ENCODE measurements at regions not wholly inside any gene's neighbourhood (a gene's known extent, or its start where the extent isn't known, plus 50 kb on each side); places are given as distances from the start of the nearest gene placed in this dataset.

DNA sequence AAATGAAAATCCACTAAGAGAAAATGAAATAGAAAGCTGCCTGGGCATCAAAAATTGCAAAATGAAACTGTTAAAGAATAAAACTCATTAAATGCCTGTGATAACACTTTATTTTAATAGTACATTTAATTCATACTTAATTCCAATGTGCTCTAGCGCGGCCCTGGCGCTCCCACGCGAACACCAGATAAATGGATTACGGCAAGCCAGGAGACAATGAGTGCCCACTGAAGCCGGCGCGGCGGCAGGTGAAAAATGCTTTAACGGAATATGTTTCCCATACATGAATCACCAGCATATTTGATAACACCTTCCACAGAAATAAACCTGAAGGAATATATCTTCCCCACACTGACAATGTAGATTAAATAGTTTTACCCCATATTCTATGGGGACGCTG, 245.5 kb downstream of the RBFOX3 start:
- DNase-seq = no peak

DNA sequence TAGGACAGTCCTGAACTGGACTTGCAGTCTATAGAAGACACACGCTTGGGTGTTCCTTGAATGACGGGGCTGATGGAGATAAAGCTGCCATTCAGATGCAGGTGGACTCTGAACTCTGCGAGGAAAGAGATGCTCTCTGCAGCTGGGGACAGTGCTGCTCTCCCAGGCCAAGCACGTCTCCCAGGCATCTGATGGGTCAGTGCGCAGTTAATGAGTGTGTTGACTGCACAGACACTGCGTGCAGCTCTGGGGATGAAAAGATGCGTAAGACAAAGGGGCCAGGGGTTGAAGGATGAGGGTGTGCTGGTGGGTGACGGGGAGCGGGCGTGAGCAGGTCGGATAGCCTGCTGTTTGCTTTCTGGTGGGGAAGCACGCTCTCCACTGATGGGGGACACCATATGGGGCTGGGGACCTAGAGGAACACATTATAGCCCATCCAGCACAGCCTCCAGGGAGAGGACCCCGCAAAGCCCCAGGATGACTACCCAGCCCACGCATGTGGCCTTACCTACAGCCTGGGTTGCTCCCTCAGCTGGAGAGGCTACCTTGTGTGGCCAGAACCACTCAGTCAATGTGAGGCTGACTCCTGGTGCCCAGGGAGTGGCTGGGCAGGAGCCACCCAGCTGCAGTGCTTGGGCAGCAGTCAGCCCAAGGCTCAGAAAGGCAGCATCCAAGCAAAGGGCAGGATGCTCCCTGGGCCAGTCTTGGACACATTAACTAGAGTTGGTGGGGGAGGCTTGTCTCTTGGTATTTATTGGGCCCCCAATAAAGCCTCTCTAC, 246.3 kb downstream of the RBFOX3 start:
- DNase-seq = no peak

DNA sequence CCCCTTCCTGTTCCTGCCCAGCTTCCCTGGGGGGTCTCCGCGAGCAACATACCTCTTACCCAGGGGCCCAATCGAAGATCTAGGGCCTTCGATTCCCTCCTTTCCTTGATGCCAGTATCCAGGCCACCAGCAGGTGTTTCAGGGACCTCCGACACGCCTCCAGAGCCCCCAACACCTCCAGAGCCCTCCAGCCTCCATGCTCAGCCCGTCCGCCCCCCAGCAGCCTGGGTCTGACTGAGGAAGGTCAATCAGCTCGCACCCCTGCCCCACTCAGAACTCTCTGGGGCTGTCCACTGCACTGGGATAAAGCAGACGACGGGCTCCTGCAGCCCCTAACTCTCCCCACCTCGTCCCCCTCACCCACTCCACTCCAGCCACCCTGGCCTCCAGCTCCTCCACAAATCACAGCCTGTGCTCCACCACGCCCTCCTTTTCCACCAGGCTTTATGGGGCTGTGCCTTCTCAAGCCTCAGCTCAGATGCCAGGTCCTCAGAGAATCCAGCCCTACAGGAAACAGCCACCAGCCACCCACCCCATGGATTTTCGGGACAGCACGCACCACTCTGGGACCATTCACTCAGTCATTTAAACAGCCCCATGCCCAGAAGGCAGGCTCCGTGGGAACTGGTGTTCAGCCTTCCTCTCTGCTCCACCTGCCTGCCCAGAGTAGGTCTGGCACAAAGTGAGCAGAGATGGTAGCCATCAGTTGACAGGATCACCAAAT, 247.1 kb downstream of the RBFOX3 start:
- no peak for DNase-seq

DNA sequence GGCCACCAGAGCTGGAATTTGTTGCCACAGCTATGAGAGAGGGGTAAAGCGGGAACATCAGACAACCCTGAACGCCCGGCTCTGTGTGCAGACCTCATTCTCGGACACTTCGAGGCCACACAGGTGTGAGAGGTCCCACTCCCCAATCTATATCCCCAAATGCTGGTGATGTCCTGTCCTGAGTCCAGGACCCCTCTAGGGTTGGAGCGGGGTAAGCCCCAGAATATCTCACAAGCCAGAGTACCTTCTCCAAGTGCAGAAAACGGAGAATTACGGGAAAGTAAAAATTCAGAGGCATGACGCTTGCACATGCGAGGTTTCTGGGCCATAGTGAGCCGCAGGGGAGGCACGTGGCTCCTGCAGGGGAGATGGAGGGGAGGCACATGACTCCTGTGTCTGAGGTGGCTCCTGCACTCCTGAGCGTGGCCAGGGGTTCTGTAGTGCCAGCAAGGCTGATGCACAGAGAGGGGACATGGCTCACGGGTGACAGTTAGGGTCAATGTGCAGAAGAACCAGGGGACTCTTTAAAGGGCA, 248.0 kb downstream of the RBFOX3 start:
- DNase-seq = no peak

DNA sequence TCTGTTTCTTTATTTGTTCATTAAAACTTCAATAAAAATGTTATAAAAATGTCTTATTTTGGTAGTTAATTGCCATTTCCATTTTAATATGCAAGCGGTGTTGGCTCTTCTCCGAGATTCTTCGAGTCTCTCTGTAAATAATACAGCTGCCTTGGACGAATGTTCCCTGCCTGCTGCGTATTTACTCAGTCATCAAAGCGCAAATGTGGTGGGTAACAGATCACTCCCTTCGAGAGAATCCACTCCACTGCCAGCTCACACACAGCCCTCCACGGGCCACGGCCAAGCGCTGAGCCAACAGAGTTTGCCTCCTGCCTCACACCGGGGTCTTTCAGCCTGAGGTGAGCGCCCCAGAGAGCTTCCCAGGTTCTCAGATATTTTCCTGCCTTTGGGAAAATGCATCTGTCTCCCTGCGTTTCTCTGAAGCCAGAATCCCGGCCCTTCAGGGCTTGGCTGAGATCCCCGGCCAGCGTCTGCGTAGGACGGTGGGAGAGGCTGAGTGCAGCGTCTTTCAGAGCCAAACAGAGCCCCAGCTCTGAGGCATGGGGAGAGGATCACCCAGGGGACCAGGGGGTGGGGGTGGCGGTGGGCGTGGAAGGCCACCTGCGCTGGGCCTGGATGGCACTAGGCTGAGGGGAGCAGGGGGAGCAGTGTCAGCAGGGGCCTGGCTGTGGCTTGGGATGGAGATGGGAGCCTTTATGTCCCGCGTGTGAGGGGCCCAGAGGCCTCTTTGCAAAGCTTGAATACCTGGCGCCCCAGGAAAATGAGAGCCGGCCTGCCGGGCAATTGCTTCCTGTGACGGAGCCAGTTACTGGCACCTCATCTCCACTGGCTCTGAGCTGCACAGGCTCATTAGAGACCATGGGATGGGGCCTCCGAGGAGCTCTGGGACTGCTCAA, 248.7 kb downstream of the RBFOX3 start:
- no peak for DNase-seq

DNA sequence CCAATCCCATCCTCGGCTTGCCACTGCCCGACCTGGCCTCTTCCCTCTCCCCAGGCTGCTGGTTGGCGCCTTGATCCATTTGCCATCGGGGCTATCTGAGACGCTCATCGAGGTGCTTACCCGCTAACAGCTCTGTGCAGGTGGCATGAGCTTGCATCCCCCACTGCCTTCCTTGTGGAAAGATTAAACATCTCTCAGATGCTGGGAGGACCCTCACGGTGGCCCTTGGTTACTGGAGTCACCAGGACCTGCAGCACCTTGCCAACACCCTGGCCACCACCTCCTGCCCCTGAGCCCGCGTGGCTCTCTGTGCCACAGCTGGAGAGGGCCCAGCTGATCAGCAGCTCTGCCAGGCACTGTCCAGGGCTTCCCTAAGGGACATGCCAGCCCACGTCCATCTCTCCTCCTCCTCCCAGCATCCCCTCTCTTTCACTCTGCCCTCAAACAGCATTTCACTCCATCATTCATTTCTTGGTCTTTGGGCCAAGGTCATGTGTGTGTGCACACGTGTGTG, 249.6 kb downstream of the RBFOX3 start:
- DNase-seq = no peak

DNA sequence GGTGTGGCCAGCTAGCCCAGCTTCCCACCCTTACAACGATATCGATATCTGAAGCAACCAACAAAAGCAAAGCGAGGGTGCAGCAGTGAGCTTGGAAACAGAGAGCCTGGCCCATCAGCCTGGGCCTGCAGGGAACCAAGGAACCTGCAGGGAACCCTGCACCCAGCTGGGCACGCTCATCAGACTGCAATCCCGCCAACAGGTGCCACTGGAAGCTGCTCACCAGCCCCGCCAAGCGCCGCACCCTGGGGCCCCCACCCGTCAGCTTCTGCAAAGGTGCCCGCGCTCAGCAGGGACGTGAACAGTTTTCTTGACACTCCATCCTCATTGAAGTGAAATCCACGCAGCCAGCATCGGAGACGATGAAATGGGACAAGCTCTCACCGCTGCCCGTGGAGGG, 250.7 kb downstream of the RBFOX3 start:
- DNase-seq = no peak

DNA sequence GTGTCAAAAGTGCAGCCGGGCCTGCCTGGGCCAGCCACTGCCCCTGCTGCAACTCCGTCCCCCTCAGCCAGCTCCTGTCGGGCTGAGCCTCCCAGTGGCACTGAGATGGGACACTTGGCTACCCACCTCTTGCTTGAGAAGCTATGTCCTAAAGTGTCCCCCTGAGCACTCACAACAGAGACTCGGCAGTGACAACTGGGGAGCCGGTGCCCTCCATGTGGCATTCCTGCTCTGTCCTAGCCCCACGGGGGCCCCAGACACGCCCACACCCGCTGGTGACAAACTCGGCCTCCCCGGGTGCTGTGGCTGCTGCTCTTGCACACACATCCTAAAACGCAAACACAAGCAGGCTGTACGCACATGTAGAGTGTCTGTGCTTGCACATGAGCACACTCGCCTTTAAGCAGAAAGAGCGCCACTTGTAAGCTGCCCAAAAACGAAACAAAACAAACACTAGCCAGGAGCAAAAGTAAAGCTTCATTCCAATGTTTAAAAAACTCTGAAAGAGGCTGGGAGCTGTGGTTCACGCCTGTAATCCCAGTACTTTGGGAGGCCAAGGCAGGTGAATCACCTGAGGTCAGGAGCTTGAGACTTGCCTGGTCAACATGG, 253.9 kb downstream of the RBFOX3 start:
- DNase-seq = no peak

DNA sequence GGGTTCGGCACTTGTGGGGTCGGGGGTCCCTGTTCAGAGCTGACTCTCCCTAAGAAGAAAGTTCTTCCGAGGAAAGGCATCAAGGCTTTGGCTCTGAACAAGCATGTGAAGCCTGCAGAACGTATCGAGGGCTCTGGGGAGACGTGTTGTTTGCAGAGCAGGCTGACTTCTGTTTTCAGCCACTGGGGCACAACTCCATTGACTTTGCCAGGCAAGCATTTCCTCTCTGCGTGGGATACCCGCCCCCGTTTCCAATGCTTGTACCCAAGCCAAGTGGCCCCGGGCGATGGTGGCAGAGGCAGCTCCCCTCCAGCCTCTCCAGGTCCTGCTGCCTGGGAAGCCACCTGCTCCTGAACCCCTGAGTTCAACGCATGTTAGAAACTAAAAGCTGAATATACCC, 255.7 kb downstream of the RBFOX3 start:
- DNase-seq = no peak

DNA sequence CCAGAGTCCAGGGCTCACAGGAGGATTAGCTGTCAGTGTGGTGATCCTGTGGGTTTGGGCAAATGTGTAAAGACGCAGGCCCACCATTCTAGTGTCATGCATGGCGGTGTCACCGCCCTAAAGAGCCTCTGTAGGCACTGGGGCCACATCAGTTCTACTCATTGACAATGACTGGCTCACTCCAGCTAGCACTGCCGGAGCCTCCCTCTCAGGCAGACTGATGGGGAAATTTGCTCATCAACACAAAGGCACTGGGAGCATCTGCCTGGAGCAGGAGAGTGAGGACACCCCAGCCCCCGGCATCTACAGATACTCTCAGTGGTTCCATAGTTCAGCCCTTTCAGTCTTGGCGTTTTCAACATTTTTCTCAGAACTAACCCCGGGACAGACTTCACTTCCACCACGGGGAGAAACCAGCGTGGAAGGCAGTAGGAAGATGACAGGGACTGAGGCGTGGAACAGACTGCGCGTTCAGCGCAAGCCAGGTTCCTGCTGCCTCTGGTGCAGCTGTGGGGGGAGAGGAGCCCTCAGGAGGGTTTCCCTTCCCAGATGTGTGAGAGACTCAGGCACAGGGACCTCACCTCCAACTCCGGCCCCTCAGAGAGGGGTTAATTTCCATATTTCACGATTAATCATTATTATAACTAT, 256.6 kb downstream of the RBFOX3 start:
- DNase-seq = no peak

DNA sequence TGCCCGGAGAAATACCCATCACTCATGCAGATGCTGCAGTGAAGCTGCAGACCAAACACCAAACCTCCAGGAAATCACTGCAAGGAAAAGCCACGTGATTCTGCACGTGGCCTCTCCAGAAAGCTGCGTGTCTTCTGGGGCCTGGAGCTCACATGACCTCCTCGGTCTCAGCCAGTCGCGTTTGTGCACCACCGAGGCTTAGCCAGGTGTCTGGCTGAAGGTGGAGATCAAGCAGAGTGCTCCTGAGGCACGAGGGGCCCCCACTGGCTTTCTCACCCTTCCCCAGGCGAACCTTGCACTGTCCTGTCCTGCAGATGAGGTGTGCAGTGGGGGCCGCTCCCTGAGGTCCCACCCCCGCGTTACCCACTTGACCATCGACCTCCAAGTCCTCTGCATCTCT, 257.3 kb downstream of the RBFOX3 start:
- DNase-seq = no peak

DNA sequence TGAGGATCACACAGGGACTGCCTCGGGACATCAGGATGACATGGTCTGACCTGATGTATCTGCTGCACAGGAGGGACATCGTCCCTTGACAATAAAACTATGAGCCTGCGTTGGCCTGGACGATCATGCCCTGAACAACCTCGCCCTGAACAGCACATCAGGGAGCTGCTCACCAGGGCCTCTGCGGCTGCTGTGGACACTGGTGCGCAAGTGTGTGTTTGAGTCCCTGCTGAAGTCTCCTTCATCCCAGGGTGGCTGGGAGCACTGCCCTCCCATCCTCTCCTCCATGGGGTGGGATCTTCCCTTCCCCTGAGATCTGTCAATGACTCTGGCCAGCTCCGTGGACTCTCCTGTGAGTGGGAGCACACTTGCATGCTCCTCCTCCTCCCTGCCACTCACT, 257.8 kb downstream of the RBFOX3 start:
- no peak for DNase-seq

DNA sequence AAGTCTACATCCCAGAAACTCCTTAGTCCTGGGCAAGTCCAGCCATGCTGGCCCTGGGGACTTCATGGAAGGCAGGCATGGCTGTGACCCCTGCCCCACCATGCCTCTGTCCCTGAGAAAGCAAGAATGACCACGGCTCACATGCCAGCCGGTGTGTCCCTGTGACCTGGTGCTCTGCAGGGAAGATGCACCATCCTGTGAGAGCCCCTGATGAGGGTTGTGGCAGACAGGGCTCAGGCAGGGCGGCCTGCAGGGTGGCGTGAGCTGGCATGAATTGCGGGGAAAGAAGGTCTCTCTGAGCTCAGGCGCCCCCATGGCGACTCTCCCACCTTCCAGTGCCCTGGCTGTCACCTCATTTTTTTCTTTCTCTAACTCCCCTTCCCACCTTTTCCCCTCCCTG, 260.3 kb downstream of the RBFOX3 start:
- DNase-seq = no peak

DNA sequence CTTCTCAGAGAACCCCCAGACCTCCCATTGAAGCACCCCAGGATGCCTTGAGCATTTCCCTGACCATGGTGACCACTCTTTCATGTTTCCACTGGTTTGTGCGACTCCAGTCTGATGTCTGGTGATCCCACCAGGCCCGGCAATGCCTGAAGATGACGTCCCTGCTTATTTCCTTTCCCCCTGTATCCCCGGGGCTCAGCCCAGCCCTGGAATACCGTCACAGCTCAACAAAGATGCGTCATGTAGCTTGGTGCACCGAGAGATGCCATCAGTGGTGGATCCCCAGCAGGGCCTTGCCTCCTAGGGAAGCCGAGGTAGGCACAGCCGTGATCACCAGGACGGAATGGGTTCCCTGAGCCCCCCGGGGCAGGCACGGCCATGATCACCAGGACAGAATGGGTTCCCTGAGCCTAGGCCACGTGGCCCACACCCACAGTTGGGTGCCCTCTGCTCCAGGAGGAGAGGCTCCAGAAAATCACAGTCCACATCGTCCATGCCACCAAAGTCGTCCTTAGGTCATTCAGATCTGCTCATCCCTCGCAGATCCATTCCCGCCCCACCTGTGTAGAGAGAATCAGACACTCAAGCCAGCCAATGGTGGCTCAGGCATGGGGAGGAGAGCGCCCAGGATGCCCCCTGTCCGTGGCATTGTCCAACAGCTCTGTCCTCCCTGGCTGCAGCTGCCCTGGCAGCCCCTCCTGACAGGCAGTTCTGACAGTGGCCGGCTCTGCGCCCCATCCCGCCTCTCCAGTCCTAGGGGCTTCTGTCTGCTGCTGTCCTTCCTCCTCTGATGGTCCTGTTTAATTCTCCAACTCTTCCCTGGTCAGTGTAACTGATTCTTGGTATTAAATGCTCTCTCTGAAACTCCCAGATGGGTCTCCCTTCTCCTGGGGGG, 261.1 kb downstream of the RBFOX3 start:
- no peak for DNase-seq

DNA sequence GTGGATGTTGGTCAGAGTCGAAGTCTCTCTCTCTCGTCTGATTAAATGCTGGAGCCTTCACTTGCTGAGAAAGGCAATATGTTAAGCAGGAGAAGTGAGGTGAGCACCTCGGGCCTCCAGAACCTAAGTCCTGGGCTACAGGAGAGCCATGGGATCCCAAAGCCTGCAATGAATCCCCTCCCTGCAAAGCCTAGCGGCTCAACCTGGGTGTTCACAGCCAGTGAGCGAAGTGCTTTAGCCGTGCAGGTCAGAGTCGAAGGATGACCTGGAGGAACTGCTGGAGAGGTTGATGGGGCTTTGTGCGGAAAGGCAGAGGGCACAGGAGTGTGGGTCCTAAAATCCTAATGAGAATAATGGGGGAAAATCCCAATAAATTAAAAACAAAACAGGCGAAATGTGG, 267.8 kb downstream of the ENGASE start:
- no peak for DNase-seq

DNA sequence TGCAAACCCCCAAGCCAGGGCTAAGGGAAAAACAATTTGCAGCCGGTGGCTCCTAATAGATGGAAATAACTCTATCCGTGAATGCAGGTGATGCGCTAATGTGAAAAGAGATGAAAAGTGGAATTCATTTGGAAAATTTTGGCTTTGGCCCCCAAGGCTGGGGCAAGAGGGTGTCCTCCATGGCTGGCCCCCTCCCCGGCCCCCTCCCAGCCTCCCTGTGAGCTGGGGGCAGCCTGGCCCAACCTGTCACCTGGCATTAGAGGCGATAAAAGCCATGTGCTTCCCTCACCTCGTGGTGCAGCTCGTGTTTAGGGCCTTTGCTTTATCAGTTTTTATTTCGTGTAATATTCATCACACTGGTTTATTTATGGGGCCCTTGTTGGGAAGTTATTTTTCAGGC, 267.2 kb downstream of the ENGASE start:
- DNase-seq = no peak

DNA sequence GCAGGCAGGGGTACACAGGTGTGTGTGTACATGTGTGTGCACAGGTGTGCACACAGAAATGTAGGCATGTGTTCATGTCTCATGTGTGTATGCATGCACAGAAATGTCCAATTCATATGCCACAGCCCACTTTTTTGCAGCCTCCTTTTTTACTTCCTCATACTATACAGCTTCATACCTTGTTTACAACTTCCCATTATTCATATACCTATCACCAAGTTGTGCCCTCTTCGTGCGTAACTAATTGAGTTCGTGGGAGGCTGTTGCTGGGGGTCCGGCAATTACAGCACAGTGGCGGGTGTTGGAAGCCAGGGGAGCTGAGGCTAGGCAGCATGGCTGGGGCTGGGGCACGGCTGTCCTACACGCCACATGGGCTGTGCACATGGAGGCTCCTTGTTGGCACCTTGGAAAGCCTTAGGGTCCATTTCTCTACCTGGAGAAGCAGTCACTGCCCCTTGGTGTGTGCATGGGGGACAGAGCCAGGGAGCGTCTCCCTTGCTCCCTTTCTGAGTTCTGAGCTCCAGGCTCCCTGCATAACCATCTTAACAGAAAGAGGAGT, 266.7 kb downstream of the ENGASE start:
- no peak for DNase-seq

DNA sequence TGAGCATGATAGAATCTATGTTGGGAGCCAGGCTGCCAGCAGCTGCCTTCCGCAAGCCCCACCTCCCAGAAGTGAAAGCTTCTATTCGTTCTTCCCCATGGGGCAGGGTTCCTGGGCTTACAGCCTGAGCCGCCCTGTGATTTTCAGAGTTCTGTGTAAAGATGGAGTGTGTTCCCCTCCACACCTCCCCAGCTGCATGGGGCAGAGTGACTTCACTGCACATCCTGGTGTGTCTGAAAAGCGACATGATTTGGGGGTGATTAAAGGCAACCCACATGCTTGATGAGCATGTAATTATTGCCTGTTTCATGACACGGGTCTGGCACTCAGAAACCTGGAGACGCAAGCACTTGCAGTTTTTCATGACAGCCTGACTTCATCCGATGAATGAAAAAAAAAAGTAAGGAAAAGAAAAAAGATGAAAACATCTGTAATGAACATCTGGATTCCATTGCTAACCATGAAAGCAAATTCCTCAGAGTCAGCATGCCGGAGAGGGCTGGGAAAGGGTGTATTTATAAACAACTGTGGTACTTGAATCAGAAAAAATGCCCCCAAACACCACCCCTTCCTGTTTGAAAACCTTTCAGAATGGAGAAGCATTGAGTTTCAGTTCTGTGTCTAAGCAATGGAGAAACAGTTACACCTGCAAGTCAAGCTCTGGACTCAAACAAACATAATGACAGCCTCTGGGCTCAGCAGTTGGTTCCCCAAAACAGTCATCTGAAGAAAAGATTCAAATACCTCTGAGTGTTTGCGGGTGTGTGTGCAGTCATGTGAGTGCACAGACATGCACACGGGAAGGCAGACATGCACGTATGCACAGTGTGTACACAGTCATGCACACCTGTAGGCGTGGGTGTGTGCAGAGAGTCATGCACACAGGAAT, 266.0 kb downstream of the ENGASE start:
- no peak for DNase-seq

DNA sequence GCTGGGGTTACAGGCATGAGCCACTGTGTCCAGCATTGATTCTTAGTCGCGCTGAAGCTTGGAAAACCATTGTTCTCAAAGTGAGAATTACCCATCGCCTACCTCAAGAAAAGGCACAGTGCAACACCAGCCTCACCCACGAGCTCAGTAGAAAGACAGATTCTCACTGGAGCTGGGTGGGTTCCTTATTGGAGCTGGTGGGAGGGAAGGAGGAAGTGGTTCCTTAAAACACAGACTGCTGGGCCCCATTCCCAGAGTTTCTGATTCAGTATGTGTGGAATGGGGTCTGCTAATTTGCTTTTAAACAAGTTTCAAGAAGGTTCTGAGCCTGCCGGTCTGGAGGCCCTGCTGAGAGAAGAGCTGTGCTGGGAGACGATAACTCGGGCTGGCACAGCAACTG, 264.7 kb downstream of the ENGASE start:
- no peak for DNase-seq

DNA sequence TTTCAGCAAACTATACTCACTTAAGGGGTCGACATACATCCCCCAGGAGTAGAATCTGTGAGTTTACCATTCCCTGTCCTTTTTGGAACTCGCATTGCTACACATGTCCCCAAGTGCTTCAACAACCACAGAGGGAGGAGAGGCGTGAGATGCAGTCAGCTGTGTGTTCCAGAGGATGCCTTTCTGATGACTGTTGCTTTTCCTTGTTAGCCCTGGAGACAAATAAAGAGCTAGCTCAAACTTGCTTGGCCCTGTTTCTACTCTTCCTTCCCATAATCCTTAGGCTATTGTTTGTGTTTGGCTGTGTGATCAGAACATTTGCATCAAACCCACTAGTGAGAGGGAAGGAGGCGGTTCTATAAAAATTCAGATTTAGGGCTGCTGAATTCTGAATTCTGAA, 264.0 kb downstream of the ENGASE start:
- DNase-seq = no peak
